H9 (cell line): ENCODE measurements at regions not wholly inside any gene's neighbourhood (a gene's known extent, or its start where the extent isn't known, plus 50 kb on each side); places are given as distances from the start of the nearest gene placed in this dataset.

ENCODE experiments used
- DNase-seq: peaks from one replicate; pipeline ENCODE4 v3.0.0-alpha.2; 2017
- H2AFZ ChIP-seq: one replicate; pipeline ENCODE4 v1.6.1; 2013; ENCODE audit warnings: mild to moderate bottlenecking, low read length, control low read depth, moderate library complexity
- H2AK5ac ChIP-seq: 2 replicates; pipeline ENCODE4 v1.6.1; 2013; ENCODE audit warnings: low read length, control low read depth, mixed read lengths; ENCODE audit not compliant: insufficient read length
- H2BK120ac ChIP-seq: one replicate; pipeline ENCODE4 v1.6.1; 2013; ENCODE audit warnings: low read depth, mild to moderate bottlenecking, low read length, control low read depth, inconsistent platforms; ENCODE audit not compliant: poor library complexity, severe bottlenecking
- H2BK12ac ChIP-seq: 2 replicates; pipeline ENCODE4 v1.6.1; 2013; ENCODE audit warnings: low read length, control low read depth, mixed read lengths, low read depth; ENCODE audit not compliant: insufficient read length
- H2BK15ac ChIP-seq: 2 replicates; pipeline ENCODE4 v1.6.1; 2013; ENCODE audit warnings: low read depth, low read length, control low read depth
- H2BK20ac ChIP-seq: one replicate; pipeline ENCODE4 v1.6.1; 2013; ENCODE audit warnings: low read depth, mild to moderate bottlenecking, low read length, control low read depth, inconsistent platforms; ENCODE audit not compliant: poor library complexity, severe bottlenecking
- H2BK5ac ChIP-seq: 2 replicates; pipeline ENCODE4 v1.6.1; 2013; ENCODE audit warnings: low read length, control low read depth, mixed read lengths; ENCODE audit not compliant: insufficient read length
- H3K14ac ChIP-seq: 2 replicates; pipeline ENCODE4 v1.6.1; 2013; ENCODE audit warnings: low read length, control low read depth; ENCODE audit not compliant: insufficient read depth
- H3K18ac ChIP-seq: 2 replicates; pipeline ENCODE4 v1.6.1; 2013; ENCODE audit warnings: low read depth, mild to moderate bottlenecking, mixed read lengths, low read length, control low read depth; ENCODE audit not compliant: insufficient read length
- H3K23ac ChIP-seq: 2 replicates; pipeline ENCODE4 v1.6.1; 2013; ENCODE audit warnings: low read length, control low read depth, mixed read lengths, low read depth; ENCODE audit not compliant: insufficient read length
- H3K23me2 ChIP-seq: 2 replicates; pipeline ENCODE4 v1.6.1; 2013; ENCODE audit warnings: low read depth, mild to moderate bottlenecking, mixed read lengths, low read length, control low read depth; ENCODE audit not compliant: insufficient read length, poor library complexity, severe bottlenecking
- H3K27ac ChIP-seq: 2 replicates; pipeline ENCODE4 v1.5.1; 2013; ENCODE audit warnings: low read length, control low read depth, mixed read lengths, low read depth; ENCODE audit not compliant: insufficient read length
- H3K27me3 ChIP-seq: 2 replicates; pipeline ENCODE4 v1.6.1; 2013; ENCODE audit warnings: low read length, control low read depth, inconsistent platforms; ENCODE audit not compliant: insufficient read depth
- H3K4ac ChIP-seq: 2 replicates; pipeline ENCODE4 v1.6.1; 2013; ENCODE audit warnings: low read depth, mild to moderate bottlenecking, control low read depth, inconsistent platforms, low read length, moderate library complexity
- H3K4me1 ChIP-seq: 2 replicates; pipeline ENCODE4 v1.6.1; 2013; ENCODE audit warnings: low read length, control low read depth, inconsistent platforms; ENCODE audit not compliant: insufficient read depth
- H3K4me2 ChIP-seq: 2 replicates; pipeline ENCODE4 v1.6.1; 2013; ENCODE audit warnings: low read length, control low read depth, mixed read lengths; ENCODE audit not compliant: insufficient read length, insufficient read depth
- H3K56ac ChIP-seq: 2 replicates; pipeline ENCODE4 v1.6.1; 2013; ENCODE audit warnings: low read depth, mild to moderate bottlenecking, mixed read lengths, low read length, control low read depth; ENCODE audit not compliant: insufficient read length
- H3K79me1 ChIP-seq: 2 replicates; pipeline ENCODE4 v1.6.1; 2013; ENCODE audit warnings: low read depth, mild to moderate bottlenecking, moderate library complexity, low read length, control low read depth, inconsistent platforms; ENCODE audit not compliant: insufficient read depth, poor library complexity, severe bottlenecking
- H3K79me2 ChIP-seq: 2 replicates; pipeline ENCODE4 v1.6.1; 2013; ENCODE audit warnings: low read length, control low read depth, inconsistent platforms; ENCODE audit not compliant: insufficient read depth
- H3K9ac ChIP-seq: 2 replicates; pipeline ENCODE4 v1.6.1; 2013; ENCODE audit warnings: low read length, control low read depth, mixed read lengths; ENCODE audit not compliant: insufficient read length; ENCODE audit errors: extremely low read depth
- H3K9me3 ChIP-seq: one replicate; pipeline ENCODE4 v1.6.1; 2013; ENCODE audit warnings: low read depth, low read length, inconsistent platforms; ENCODE audit not compliant: control insufficient read depth
- H3T11ph ChIP-seq: one replicate; pipeline ENCODE4 v1.6.1; 2013; ENCODE audit warnings: mild to moderate bottlenecking, low read length, control low read depth, inconsistent platforms
- H4K20me1 ChIP-seq: one replicate; pipeline ENCODE4 v1.6.1; 2013; ENCODE audit not compliant: control insufficient read depth, insufficient read length, insufficient read depth
- H4K5ac ChIP-seq: 2 replicates; pipeline ENCODE4 v1.6.1; 2013; ENCODE audit warnings: low read depth, mild to moderate bottlenecking, mixed read lengths, low read length, control low read depth; ENCODE audit not compliant: insufficient read length
- H4K8ac ChIP-seq: replicated peaks from 2 replicates; pipeline ENCODE4 v1.6.1; 2013; ENCODE audit warnings: low read length, control low read depth, mixed read lengths, low read depth; ENCODE audit not compliant: insufficient read length
- H4K91ac ChIP-seq: 2 replicates; pipeline ENCODE4 v1.6.1; 2013; ENCODE audit warnings: low read depth, mild to moderate bottlenecking, moderate library complexity, mixed read lengths, low read length, control low read depth; ENCODE audit not compliant: insufficient read length
- H3K27ac Mint-ChIP-seq, 3 experiments: 2 replicates in 2 of 3; 3 replicates in 1 of 3; pipeline ENCODE4 v1.8.0; 2020 to 2021; ENCODE audit warnings: mixed read lengths in 3 of 3, mild to moderate bottlenecking in 1 of 3, moderate library complexity in 1 of 3
- H3K27me3 Mint-ChIP-seq: 2 replicates; pipeline ENCODE4 v1.8.0; 2021; ENCODE audit warnings: low read depth, mild to moderate bottlenecking, moderate library complexity, mixed read lengths
- H3K36me3 Mint-ChIP-seq, 3 experiments: 2 replicates in 2 of 3; 3 replicates in 1 of 3; pipeline ENCODE4 v1.8.0; 2020 to 2021; ENCODE audit warnings: low read depth in 3 of 3, mixed read lengths in 3 of 3; ENCODE audit not compliant: insufficient read depth in 1 of 3
- H3K4me1 Mint-ChIP-seq, 2 experiments: 2 replicates each; pipeline ENCODE4 v1.8.0; 2020; ENCODE audit warnings: mixed read lengths in 2 of 2
- H3K4me3 Mint-ChIP-seq, 2 experiments: 2 replicates in 1 of 2; 3 replicates in 1 of 2; pipeline ENCODE4 v1.8.0; 2020 to 2021; ENCODE audit warnings: mild to moderate bottlenecking in 2 of 2, mixed read lengths in 2 of 2, moderate library complexity in 1 of 2
- H3K9me3 Mint-ChIP-seq, 2 experiments: 2 replicates in 1 of 2; 3 replicates in 1 of 2; pipeline ENCODE4 v1.8.0; 2020; ENCODE audit warnings: mild to moderate bottlenecking in 2 of 2, mixed read lengths in 2 of 2, moderate library complexity in 1 of 2
- CTCF ChIP-seq: fragments of 200-600 bp; sonication (generic); conservative IDR thresholded peaks from 3 replicates; pipeline ENCODE4 v1.8.0; 2021; ENCODE audit warnings: antibody characterized with exemption, mild to moderate bottlenecking
- WGBS: extraction: QIAGEN DNeasy Blood & Tissue Kit; methylation state at CpG from one replicate; pipeline ENCODE4 v1.1.7; 2013; ENCODE audit warnings: missing lambda C conversion rate, low lambda C conversion rate, mixed read lengths; ENCODE audit not compliant: insufficient read length; ENCODE audit errors: extremely low coverage; 5-methylcytosine and 5-hydroxymethylcytosine counted together

- H2BK15ac ChIP-seq: no peak overlapping the region
- H3K4me1 ChIP-seq: no peaks in the 10 kb centered on the region
- no peak overlapping the region for H2AK5ac ChIP-seq
- no peak overlapping the region for H3K4me3 Mint-ChIP-seq
- no peak overlapping the region for H3K9ac ChIP-seq
- peaks cover 13% of the 10 kb centered on the region for H3K27me3 Mint-ChIP-seq
- no peaks in the 10 kb centered on the region for H3K23me2 ChIP-seq
- H2BK20ac ChIP-seq: no peak overlapping the region
- no peak overlapping the region for H3K27ac ChIP-seq
- TF ChIP-seq CTCF: no peak
- no peak overlapping the region for H3T11ph ChIP-seq
- H3K36me3 Mint-ChIP-seq: no peaks in the 10 kb centered on the region
- H3K14ac ChIP-seq: no peak overlapping the region
- no peaks in the 10 kb centered on the region for H3K9me3 ChIP-seq
- no peak overlapping the region for H3K56ac ChIP-seq
- peaks cover 0 to 5% of the 10 kb centered on the region in 2 experiments; a peak in 1 of 5 replicates for H3K9me3 Mint-ChIP-seq
- no peak overlapping the region for H3K23ac ChIP-seq
- H3K27ac Mint-ChIP-seq: no peak overlapping the region; a peak in 1 of 7 replicates
- H4K5ac ChIP-seq: no peak overlapping the region
- no peak overlapping the region for H4K8ac ChIP-seq
- H4K20me1 ChIP-seq: no peaks in the 10 kb centered on the region
- H4K91ac ChIP-seq: no peak overlapping the region
- no peaks in the 10 kb centered on the region for H3K79me1 ChIP-seq
- no peak overlapping the region for H2BK120ac ChIP-seq
- H3K4me2 ChIP-seq: no peak overlapping the region
- H3K79me2 ChIP-seq: no peaks in the 10 kb centered on the region
- H3K4ac ChIP-seq: no peak overlapping the region
- H3K18ac ChIP-seq: no peak overlapping the region
- no peaks in the 10 kb centered on the region for H3K27me3 ChIP-seq
- no peak overlapping the region for H2BK12ac ChIP-seq
- WGBS: no CpG with 5 or more reads among the region's 5 CpGs
- no peak for DNase-seq
- 0 out of 4 replicates have a peak, but pooled peaks cover 0 to 4% of the 10 kb centered on the region in 2 experiments for H3K4me1 Mint-ChIP-seq
- no peak overlapping the region for H2AFZ ChIP-seq
- no peak overlapping the region for H2BK5ac ChIP-seq
These were observed 71.5 kb upstream of the KLF13 start for GRCh38 chr15:31255176-31255510.
